HEK293 (cell line): ENCODE measurements at regions not wholly inside any gene's neighbourhood (a gene's known extent, or its start where the extent isn't known, plus 50 kb on each side); places are given as distances from the start of the nearest gene placed in this dataset.

Source experiments
- SETDB1 ChIP-seq: IDR thresholded peaks from one replicate; pipeline ENCODE4 v1.6.1; 2017; ENCODE audit warnings: mild to moderate bottlenecking, low read length, moderate library complexity, mixed read lengths; ENCODE audit not compliant: insufficient read length
- ZBTB1 ChIP-seq: fragments of 450-650 bp; formaldehyde crosslinking; IDR thresholded peaks from 2 replicates; pipeline ENCODE4 v1.5.1; 2016; ENCODE audit warnings: missing biosample characterization, missing genetic modification characterization
- ZBTB7A ChIP-seq: fragments of 450-650 bp; formaldehyde crosslinking; IDR thresholded peaks from 2 replicates; pipeline ENCODE4 v1.5.1; 2016; ENCODE audit warnings: low read depth, missing biosample characterization, missing genetic modification characterization
- ZFP37 ChIP-seq: fragments of 450-650 bp; formaldehyde crosslinking; IDR thresholded peaks from 2 replicates; pipeline ENCODE4 v1.5.1; 2016; ENCODE audit warnings: missing biosample characterization, missing genetic modification characterization
- ZNF335 ChIP-seq: fragments of 450-650 bp; formaldehyde crosslinking; conservative IDR thresholded peaks from 2 replicates; pipeline ENCODE4 v1.5.1; 2016; ENCODE audit warnings: missing biosample characterization, missing genetic modification characterization
- ZNF596 ChIP-seq: fragments of 450-650 bp; IDR thresholded peaks from 2 replicates; pipeline ENCODE4 v1.5.0; 2018; ENCODE audit warnings: missing biosample characterization, mild to moderate bottlenecking, missing genetic modification characterization, moderate library complexity
- ZNF621 ChIP-seq: fragments of 450-650 bp; formaldehyde crosslinking; IDR thresholded peaks from 2 replicates; pipeline ENCODE4 v1.5.1; 2017; ENCODE audit warnings: missing biosample characterization, missing genetic modification characterization
- ZNF830 ChIP-seq: fragments of 450-650 bp; IDR thresholded peaks from 2 replicates; pipeline ENCODE4 v1.5.0; 2018; ENCODE audit warnings: missing biosample characterization, missing genetic modification characterization, low read depth, mild to moderate bottlenecking, moderate library complexity
- TF ChIP-seq, protein P1 (sequence below): fragments of 450-650 bp; formaldehyde crosslinking; IDR thresholded peaks from 2 replicates; pipeline ENCODE4 v1.5.1; 2016; ENCODE audit warnings: missing biosample characterization, missing genetic modification characterization, low read depth
- TF ChIP-seq, protein P2 (sequence below): fragments of 450-650 bp; formaldehyde crosslinking; IDR thresholded peaks from 2 replicates; pipeline ENCODE4 v1.5.1; 2017; ENCODE audit warnings: missing biosample characterization, missing genetic modification characterization
- TF ChIP-seq, protein P3 (sequence below): fragments of 450-650 bp; formaldehyde crosslinking; IDR thresholded peaks from 2 replicates; pipeline ENCODE4 v1.5.1; 2016; ENCODE audit warnings: missing biosample characterization, missing genetic modification characterization
- TF ChIP-seq, protein P4 (sequence below): fragments of 450-650 bp; formaldehyde crosslinking; IDR thresholded peaks from 2 replicates; pipeline ENCODE4 v1.5.1; 2016; ENCODE audit warnings: missing biosample characterization, missing genetic modification characterization

DNA sequence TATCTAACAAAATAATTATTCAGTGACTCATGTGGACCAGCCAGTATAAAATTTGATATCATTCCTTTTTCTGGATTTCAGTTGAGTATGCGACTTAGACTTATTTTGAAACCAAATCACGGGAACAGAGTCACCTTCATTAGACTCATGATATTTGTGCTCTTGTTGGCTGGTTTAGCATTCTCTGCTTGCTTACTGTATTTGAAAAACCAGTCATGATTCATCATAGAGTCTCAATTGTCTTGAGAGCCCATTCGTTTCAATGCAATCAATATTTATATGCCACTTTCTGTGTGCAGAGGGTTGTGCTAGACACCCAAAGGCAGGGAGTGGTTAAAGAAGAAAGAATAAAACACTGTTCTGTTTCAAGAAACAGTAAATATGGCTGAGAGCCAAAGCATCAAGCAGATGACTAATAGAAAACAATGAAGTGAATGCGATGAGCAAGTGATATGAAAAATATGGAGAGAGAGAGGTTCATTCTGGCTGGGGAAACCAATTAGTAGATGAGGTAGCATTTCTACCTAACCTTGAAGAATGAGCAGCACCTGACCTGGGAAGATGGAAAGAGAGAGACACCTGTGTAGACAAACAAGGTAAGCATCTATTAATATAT lies 99.6 kb upstream of the MBNL2 start:
- TF ChIP-seq, protein P1, sequence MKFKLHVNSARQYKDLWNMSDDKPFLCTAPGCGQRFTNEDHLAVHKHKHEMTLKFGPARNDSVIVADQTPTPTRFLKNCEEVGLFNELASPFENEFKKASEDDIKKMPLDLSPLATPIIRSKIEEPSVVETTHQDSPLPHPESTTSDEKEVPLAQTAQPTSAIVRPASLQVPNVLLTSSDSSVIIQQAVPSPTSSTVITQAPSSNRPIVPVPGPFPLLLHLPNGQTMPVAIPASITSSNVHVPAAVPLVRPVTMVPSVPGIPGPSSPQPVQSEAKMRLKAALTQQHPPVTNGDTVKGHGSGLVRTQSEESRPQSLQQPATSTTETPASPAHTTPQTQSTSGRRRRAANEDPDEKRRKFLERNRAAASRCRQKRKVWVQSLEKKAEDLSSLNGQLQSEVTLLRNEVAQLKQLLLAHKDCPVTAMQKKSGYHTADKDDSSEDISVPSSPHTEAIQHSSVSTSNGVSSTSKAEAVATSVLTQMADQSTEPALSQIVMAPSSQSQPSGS: no peak
- TF ChIP-seq ZNF596 (tag by site-specific recombination) (no peak), ZNF830 (tag by site-specific recombination) (no peak), ZNF621 (tag by site-specific recombination) (no peak), SETDB1 (no peak), ZBTB1 (no peak), ZNF335 (tag by site-specific recombination) (no peak), ZFP37 (tag by site-specific recombination) (no peak), ZBTB7A (tag by site-specific recombination) (no peak)
- TF ChIP-seq, protein P2, sequence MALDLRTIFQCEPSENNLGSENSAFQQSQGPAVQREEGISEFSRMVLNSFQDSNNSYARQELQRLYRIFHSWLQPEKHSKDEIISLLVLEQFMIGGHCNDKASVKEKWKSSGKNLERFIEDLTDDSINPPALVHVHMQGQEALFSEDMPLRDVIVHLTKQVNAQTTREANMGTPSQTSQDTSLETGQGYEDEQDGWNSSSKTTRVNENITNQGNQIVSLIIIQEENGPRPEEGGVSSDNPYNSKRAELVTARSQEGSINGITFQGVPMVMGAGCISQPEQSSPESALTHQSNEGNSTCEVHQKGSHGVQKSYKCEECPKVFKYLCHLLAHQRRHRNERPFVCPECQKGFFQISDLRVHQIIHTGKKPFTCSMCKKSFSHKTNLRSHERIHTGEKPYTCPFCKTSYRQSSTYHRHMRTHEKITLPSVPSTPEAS (tag by site-specific recombination): no peak
- TF ChIP-seq, protein P3, sequence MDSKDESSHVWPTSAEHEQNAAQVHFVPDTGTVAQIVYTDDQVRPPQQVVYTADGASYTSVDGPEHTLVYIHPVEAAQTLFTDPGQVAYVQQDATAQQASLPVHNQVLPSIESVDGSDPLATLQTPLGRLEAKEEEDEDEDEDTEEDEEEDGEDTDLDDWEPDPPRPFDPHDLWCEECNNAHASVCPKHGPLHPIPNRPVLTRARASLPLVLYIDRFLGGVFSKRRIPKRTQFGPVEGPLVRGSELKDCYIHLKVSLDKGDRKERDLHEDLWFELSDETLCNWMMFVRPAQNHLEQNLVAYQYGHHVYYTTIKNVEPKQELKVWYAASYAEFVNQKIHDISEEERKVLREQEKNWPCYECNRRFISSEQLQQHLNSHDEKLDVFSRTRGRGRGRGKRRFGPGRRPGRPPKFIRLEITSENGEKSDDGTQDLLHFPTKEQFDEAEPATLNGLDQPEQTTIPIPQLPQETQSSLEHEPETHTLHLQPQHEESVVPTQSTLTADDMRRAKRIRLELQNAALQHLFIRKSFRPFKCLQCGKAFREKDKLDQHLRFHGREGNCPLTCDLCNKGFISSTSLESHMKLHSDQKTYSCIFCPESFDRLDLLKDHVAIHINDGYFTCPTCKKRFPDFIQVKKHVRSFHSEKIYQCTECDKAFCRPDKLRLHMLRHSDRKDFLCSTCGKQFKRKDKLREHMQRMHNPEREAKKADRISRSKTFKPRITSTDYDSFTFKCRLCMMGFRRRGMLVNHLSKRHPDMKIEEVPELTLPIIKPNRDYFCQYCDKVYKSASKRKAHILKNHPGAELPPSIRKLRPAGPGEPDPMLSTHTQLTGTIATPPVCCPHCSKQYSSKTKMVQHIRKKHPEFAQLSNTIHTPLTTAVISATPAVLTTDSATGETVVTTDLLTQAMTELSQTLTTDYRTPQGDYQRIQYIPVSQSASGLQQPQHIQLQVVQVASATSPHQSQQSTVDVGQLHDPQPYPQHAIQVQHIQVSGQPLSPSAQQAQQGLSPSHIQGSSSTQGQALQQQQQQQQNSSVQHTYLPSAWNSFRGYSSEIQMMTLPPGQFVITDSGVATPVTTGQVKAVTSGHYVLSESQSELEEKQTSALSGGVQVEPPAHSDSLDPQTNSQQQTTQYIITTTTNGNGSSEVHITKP (tag by site-specific recombination): no peak
- TF ChIP-seq, protein P4, sequence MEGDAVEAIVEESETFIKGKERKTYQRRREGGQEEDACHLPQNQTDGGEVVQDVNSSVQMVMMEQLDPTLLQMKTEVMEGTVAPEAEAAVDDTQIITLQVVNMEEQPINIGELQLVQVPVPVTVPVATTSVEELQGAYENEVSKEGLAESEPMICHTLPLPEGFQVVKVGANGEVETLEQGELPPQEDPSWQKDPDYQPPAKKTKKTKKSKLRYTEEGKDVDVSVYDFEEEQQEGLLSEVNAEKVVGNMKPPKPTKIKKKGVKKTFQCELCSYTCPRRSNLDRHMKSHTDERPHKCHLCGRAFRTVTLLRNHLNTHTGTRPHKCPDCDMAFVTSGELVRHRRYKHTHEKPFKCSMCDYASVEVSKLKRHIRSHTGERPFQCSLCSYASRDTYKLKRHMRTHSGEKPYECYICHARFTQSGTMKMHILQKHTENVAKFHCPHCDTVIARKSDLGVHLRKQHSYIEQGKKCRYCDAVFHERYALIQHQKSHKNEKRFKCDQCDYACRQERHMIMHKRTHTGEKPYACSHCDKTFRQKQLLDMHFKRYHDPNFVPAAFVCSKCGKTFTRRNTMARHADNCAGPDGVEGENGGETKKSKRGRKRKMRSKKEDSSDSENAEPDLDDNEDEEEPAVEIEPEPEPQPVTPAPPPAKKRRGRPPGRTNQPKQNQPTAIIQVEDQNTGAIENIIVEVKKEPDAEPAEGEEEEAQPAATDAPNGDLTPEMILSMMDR (tag by site-specific recombination): no peak
